ENCODE measurements at regions not wholly inside any gene's neighbourhood (a gene's known extent, or its start where the extent isn't known, plus 50 kb on each side); places are given as distances from the start of the nearest gene placed in this dataset.
"Not testable (repeated sequence)": the region's sequence is repeated elsewhere in the genome, so short reads cannot be mapped to it uniquely, and the experiment has no call there.

DNA sequence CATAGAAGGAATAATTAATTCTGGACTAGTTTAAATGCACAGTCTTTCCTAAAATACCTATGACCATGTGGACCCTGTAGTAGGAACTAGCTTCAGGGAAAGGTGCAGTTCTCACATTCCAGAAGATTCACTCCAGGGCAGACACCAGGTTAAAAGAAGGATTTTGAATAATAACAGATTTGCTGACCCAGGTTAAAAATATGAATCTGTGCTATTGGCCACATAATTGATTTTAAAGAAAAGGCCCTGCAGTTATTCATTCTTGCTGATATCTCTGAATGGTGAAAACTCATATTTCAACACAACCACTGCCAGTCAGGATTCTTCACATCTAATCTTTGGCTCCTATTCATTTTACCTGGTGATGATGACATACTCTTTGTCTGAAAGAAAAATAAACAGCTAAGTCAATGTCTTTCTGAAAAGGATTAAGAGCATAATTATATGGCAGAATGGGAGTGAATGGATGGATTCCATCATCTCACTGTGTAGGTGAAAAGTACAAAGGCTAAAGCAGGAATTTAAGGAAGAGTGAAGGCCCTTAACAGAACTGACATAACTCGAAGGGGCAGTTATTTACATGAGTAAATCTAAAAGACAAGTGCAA lies 432.8 kb downstream of the PDGFC start:
- DNase-seq = no peak

DNA sequence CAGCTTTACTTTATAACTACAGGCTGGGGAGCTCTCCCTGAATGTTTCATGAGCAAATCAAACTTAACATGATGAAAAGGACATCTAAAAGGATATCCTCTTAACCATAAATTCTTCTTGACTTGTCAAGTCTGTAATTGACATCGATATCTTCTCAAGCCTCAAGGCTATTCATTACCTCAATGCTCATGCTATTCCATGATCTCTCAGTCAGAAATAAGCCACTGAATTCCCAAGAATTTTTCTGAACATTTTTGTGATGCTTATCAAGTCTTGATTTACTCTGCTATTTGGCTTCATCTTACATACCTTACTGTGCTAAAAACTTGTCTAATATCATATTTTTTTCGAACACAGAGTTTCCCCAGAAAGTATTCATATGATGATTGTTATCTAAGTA lies 433.4 kb downstream of the PDGFC start:
- no peak for DNase-seq

DNA sequence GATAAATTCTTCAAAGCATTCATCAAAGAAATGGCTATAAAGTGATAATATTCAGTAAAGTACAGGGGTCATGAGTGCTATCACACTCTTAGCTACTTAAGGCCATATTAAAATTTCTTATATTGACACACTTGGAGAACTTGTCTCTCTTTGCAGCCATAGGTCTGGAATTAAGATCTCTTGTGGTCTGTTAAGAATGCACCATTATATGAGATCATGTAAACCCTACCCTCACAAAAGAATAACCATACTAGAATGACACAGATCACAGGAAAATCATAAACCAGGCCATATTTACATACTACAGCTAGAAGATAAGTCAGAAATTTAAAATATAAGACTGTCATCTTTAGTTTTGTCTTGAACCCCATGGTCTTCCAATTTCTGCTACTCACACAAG lies 434.3 kb downstream of the PDGFC start:
- DNase-seq = no peak

DNA sequence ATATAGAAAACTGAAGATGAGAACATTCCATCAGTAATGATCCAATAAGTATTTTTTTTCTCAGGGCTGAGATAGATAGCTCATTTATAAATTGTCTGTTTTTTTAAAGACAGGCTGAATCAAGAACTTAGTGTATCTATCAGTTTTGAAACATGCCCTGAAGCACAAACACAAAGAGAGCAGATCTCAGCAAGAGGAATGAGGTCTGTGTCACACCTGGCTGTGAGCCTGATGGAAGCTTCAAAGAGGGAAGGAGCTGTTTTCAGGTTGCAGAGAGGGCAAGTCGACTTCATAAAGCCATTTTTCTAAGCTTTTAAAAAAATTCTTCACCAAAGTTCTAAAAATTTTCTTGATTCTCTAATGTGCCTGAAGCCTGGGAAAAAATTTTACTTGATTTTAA lies 434.9 kb downstream of the PDGFC start:
- no peak for DNase-seq

DNA sequence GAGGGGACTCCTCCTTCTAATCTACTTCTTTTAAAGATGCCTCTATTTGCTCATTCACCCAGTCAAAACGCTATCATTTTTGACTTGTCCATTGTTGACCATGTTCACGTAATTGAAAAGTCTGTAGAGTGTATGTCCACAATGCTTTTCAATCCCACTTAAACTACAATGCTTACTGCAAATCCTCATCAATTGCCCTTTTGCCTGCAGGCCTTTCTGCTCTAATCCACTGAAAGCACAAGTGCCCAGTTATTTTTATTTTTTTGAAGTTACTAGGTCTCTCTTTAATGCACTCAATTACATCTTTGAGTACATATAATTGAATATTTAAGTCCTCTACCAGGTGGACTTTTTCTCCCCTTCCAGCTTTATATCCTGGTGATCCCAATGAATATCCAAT lies 437.4 kb downstream of the PDGFC start:
- DNase-seq = no peak

DNA sequence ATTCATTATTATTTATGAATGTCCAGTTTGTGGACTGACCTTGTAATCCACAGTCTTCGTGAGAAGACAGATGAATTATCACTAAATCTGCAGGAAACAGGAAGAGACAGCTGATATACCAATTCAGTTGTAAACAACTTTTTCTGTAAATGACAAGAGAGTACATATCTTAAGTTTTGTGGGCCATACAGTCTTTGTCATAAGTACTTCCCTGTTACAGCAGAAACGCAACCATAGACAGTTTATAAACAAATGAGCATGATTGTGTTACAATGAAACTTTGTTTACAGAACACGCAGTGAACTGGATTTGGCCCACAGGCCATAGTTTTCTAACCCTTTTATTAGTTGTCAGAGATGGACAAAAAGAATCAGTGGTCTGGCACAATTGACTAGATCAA lies 443.4 kb downstream of the PDGFC start:
- no peak for DNase-seq

DNA sequence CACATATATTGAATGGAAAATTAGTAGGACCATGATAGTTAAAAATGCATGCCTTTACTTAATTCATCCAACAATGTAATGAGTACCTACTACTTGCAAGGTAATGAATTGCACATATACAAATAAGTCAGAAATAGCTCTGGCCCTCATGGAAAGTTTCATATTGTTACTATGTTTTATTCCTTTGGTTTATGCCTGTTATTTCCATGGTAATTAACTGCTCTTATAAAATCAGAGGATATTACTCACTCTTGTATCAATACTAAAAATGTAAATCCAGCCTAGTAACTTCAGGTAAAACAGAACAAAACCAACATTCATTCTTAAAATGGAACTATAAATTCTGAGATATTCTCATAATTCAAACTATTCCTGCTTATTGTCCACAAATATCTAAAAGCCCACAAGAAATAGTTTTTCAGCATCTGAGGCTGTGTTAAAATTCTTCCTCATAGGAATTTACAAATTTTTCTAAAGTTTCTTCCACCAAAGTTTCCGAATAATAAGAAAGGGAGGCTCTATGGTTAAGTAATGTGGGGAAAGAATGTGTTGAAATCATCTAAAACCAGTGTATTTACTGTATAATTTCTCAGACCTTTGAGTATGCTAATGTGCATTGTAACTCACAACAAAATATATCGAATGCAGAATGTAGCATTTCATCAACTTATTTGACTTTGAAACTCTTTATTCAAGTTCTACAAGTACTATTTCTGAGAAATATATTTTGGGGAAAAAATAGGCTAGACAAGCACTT lies 444.2 kb downstream of the PDGFC start:
- DNase-seq = no peak

DNA sequence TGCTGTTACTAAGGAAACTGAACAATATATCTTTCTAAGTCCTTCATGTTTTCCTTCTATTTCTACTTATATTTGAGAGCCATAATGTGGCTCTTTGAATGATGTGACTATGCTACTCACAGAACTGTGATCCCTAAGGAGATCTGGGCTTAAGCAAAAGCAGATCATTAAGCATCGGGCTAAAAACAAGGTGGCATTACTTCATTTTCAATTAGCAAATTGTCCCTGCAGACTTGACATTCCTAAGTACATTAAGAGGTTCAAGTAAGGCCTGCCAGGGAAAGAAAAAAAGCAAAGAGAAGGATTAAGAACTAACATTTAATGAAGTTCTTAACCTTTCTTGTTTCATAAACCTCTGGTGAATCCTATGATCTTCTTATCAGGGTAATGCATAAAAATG lies 447.6 kb downstream of the PDGFC start:
- DNase-seq = no peak

DNA sequence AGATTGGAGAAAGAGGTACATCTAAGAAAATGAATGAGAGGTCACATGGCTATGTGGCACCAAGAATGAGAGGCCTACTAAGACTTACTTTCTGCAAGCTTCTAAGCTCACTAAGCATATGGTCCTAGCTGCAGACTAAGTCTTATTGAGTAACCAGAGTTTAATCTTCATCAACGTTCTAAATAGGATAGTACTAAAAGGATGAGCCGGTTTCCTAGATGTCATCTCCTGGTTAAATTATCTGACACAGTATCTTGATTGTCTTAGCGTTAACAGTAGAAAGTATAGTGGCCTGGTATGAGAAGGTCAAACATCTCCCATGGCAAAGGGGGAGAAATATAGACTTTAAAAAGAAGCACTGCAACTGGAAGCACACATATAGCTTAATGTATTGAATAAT lies 448.1 kb downstream of the PDGFC start:
- DNase-seq = no peak

DNA sequence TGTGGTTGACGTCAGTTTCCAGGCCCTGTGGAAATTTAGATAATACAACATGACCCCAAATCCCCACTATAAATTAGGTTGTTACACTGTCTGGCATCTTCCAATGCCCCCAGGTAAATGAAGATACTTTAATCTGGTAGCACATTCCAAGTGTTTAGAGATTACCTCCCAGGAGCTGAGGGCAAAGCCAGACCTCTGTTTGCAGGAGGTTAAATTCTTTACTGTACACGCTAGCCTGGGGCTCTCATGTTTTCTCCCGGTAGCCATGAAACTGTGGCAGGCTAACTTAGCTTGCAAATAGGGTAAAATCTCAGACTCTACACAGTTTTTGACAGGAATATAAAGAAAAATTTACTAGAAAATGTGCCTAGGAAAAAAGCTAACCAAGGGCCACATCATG lies 450.0 kb downstream of the PDGFC start:
- no peak for DNase-seq

DNA sequence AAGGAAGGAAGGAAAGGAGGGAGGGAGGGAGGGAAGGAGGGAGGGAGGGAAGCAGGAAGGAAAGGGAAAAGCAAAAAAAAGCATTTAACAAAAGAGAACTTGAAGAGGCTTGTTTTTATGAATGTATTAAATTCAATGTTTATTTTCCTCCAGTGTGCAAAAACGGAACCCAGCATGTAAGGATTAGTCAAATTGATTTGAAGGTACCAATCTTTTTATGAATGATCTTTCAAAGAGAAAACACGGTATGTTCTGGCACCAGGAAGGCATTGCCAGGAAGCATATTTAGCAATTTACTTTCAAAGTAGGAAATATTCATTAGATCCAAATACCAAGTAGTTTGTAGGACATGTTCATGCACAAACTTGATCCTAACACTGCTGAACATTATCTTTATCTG lies 453.6 kb downstream of the PDGFC start:
- DNase-seq = no peak

DNA sequence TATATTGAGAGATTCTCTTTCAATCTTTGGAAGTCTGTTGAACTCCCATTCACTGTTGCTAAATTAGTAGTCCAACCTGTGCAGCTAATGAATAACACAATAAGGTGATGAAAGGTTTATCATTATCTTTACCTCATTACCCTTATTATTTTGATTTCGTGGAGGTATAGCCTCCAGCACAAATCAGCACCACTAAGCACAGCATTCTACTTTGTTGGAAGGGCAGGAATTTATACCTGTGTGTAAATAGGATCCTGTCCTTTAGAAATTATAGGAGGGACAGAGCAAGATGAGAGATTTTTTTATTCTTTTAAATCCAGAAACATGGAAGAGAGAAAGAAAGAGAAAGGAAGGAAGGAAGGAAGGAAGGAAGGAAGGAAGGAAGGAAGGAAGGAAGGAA lies 454.1 kb downstream of the PDGFC start:
- no peak for DNase-seq

DNA sequence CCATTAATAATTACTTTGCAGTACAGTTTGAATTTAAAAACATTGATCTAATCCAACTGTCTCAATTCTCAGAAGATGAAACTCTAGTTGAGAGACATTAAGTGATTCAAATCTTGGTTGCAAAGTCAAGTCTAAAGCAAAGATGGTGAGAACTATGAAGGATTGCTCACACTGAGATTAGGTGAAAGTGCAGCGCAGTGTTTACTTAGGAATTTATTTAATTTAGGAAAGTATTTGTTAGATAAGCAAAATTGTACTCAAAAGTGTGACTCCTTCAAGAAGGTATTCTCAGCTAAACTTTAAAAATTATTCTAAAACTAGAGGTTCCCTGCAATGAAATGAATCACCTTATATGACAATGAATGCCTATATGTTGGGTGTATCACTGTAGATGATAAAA lies 454.9 kb downstream of the PDGFC start:
- DNase-seq = no peak

DNA sequence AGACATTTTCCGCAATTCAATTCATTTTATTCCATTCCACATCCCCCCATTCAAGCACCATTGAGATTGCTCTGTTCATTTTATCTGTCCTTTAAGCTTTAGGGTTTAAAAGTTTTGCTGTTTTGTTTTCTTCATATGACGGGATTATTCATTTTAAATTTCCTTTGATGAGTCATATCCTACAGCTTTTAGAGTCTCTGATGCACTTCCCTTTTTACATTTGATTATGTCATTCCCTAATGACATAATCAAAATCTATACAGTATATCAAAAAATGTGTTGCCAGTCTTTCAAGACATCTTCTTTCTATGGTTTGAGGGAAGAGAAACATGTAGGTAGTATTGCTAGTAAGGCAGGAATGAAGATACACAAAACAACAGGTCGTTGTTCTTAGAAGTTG lies 456.3 kb downstream of the PDGFC start:
- DNase-seq = no peak

DNA sequence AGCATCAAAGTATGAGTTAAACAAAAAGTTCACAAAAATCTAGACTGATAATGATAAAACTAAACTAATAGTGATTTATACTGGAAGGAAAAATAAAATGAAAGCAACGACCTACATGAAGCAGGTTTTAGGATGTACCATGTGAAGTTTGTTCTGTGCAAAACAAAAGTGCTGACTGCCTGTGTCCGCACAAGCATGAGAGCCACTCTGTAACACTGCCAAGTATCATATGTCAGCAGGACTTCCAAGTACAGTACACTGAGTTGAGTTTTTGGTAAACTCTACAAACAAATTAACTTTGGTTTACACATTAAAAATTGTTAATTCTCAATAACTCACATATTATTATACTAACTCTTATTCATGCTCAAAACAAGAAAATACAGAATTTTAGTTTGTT lies 459.0 kb downstream of the PDGFC start:
- DNase-seq = no peak

DNA sequence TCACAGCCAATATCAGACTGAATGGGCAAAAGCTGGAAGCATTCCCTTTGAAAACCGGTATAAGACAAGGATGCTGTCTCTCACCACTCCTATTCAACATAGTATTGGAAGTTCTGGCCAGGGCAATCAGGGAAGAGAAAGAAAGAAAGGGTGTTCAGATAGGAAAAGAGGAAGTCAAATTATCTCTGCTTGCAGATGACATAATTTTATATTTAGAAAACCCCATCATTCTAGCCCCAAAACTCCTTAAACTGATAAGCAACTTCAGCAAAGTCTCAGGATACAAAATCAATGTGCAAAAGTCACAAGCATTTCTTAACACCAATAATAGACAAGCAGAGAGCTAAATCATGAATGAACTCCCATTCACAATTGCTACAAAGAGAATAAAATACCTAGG lies 461.7 kb downstream of the PDGFC start:
- DNase-seq = not testable (repeated sequence)

DNA sequence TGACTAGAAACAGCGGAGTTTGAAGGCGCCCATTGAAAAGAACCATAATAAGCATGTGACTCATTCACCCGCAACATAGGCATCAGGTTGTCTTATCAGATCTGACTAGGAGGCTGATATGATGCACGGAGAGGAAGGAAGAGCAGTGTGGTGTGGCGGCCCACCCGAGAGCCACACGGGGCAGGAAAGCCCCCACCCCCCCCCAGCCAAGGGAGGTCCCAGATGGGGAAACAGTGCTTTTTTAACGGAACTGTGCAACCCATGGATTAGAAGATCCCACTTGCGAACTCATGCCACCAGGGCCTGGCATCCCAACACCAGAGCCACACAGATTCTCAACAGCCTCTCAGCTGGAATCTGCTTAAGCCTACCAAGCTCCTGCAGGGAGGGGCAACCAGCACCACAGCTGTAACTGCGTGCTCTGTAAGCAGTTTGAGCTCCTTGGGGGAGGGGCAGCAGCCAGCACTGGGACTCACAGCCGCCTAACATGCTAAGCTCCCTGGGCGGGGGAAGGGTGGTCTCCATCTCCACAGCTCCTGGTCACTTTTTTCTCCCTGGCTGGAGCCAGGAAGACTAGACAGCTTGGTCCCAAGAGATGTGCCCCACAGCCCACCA lies 466.2 kb downstream of the PDGFC start:
- no peak for DNase-seq

DNA sequence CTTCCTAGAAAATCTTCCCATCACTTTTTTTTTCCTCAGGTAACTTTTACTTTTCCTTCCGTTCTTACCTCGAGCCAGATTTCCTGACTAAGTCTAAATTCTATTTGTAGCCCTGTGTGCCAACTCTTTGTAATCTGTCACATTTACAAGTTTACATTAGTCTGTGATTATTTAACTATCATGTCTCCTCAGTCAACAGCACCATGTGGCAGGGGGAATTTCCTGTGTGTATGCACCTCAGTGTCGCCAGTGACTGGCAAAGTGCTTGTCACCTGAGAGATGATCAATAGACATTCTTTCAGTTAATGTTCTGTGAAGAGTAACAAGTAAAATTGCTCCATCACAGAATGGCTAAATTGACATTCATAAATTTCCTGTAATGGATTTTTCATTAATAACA lies 468.5 kb downstream of the PDGFC start:
- DNase-seq = no peak

DNA sequence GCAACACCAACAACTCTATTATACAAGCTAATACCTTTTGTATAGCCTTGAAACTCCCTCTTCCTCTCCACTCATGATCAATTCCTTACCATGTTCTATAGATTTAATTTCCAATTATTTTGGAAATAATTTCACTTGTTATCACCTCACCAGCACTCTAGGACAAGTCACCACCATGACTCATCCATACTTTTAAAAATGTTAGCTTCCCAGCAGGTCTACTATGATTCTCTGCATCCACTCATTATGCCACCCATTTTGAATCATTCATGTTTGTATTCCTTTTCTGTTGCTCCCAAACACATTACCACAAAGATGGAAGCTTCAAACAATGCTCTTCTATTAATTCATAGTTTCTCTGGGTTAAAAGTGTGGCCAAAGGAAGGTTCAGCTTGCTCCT lies 469.6 kb downstream of the PDGFC start:
- DNase-seq = no peak

DNA sequence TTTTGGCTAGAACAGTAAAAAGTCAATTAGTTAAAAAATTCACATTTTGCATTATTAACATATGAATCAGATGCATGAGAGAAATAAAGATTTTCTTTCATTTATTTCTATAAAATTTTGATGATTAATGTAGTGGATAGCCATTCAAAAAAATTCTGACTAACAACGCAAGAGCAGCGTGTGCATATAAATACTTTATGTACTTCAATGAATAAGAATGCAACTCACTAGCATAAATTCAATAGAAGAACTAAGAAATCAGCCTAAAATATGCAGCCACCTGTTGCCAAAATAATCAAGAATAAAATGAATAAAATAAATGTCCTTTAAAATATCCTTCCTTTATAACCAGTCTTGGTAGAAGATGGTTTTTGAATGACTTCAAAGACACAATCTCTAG lies 471.9 kb downstream of the PDGFC start:
- no peak for DNase-seq

DNA sequence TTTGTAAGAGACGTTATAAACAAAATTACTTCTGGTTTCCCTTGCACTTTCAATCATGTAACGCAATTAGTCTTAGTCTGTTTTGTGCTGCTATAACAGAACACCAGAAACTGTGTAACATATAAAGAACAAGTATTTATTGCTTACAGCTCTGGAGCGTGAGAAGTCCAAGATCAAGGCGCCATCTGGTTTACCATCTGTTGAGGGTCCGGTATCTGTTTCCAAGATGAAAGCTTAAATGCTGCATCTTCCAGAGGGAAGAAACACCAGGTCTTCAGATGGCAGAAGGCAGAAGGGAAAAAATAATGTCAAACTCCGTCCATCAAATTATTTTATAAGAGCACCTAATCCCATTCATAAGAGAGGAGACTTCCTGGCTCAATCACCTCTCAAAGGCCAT lies 474.1 kb downstream of the PDGFC start:
- no peak for DNase-seq

DNA sequence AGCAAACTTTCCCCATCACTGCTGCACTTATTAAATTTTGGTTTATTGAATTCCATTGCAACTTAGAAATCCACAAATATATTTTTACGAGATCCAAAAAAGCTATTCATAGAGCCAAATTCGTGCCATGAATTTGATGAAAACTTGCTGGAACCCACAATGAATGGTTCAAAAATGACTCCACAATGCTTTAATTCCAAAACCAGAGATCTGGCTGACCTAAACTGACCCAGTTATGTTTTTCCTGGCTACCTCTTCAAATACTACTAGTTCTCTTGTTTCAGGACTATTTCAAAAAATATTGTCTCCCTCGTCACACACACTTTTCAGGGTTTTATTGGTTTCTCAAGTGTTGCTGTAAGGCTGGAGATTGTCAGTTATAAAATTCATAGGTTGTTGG lies 474.8 kb downstream of the PDGFC start:
- no peak for DNase-seq

DNA sequence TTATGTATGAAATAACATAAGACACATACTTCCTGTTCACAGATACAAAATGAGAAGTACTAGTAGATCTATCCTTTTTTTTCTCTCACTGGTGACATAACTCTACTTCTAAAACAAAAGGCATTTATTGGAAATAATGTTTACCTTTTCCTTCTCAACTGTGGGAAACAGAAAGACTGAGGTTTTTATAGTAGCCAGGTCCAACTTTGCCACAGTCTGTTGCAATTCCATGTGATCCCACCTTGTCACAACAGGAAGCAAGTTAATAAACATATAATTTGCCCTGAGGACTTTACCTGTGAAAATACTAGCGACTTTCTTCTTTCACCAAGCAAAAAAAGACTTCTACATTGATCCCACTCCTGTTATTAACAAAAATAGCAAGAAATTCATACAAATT lies 475.8 kb downstream of the PDGFC start:
- DNase-seq = no peak

DNA sequence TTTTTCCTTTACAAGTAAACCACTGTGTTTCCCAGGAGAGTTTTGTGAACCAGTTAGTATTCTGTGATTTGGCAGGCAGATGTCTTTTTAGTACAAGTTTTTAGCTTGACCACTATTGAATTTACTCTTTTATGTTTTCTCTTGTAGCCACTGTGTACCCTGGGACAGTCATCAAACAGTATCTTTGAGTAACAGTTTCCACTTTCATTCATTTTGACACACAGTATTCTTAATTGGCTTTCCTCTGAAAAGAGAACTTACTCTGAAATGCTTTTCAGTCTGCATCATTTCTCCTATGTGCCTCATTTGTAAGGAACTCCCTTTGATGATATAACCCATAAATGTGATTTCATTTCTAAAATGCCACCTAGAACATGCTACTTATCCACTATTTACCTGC lies 476.5 kb downstream of the PDGFC start:
- DNase-seq = no peak

DNA sequence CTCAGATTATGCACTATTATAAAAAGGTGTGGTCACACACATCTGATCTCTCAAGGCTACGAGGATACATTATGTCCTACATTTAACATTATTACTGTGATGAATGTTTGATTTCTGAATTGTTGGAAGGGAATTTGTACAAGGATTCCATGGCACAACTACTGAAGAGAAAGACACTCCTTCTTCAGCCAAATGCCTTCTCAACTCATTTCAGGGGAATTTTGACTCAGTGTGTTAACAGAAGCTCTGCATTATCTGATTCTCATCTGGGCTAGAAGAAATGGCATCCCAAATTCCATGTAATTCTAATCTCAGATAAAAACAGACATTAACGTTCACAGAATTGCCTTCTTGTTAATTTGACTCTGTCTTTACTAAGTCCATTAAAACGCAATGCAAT lies 477.7 kb downstream of the PDGFC start:
- DNase-seq = no peak

Measured in retina (tissue), 1 donor.